ENCODE measurements at regions not wholly inside any gene's neighbourhood (a gene's known extent, or its start where the extent isn't known, plus 50 kb on each side); places are given as distances from the start of the nearest gene placed in this dataset.
"Not testable (repeated sequence)": the region's sequence is repeated elsewhere in the genome, so short reads cannot be mapped to it uniquely, and the experiment has no call there.

- DNase-seq (ENCODE audit: low spot score) = no peak
Observed at GRCh38 chr15:69921626-69922619, 175.8 kb downstream of the TLE3 start.

GRCh38 chr15:69924531-69924930, 173.2 kb downstream of the TLE3 start:
- no peak for DNase-seq (ENCODE audit: low spot score)

GRCh38 chr15:69926006-69926405, 171.7 kb downstream of the TLE3 start:
- no peak for DNase-seq (ENCODE audit: low spot score)

GRCh38 chr15:69926721-69927120, 171.0 kb downstream of the TLE3 start:
- DNase-seq (ENCODE audit: low spot score) = no peak

GRCh38 chr15:69928890-69929289, 168.8 kb downstream of the TLE3 start:
- DNase-seq (ENCODE audit: low spot score) = not testable (repeated sequence)

GRCh38 chr15:69929905-69930630, 167.6 kb downstream of the TLE3 start:
- no peak for DNase-seq (ENCODE audit: low spot score)

GRCh38 chr15:69930754-69931153, 167.0 kb downstream of the TLE3 start:
- no peak for DNase-seq (ENCODE audit: low spot score)

- no peak for DNase-seq (ENCODE audit: low spot score)
Observed at GRCh38 chr15:69931156-69931555, 166.6 kb downstream of the TLE3 start.

GRCh38 chr15:69934607-69935006, 163.1 kb downstream of the TLE3 start:
- DNase-seq (ENCODE audit: low spot score) = no peak

GRCh38 chr15:69939513-69940440, 157.9 kb downstream of the TLE3 start:
- no peak for DNase-seq (ENCODE audit: low spot score)

GRCh38 chr15:69940441-69941300, 157.0 kb downstream of the TLE3 start:
- DNase-seq (ENCODE audit: low spot score) = no peak

- no peak for DNase-seq (ENCODE audit: low spot score)
Observed at GRCh38 chr15:69941301-69941605, 156.5 kb downstream of the TLE3 start.

- no peak for DNase-seq (ENCODE audit: low spot score)
Observed at GRCh38 chr15:69941706-69942495, 155.8 kb downstream of the TLE3 start.

GRCh38 chr15:69943637-69944036, 154.1 kb downstream of the TLE3 start:
- no peak for DNase-seq (ENCODE audit: low spot score)

- DNase-seq (ENCODE audit: low spot score) = no peak
Observed at GRCh38 chr15:69945729-69946128, 152.0 kb downstream of the TLE3 start.

- no peak for DNase-seq (ENCODE audit: low spot score)
Observed at GRCh38 chr15:69946870-69947269, 150.8 kb downstream of the TLE3 start.

- no peak for DNase-seq (ENCODE audit: low spot score)
Observed at GRCh38 chr15:69947394-69947793, 150.3 kb downstream of the TLE3 start.

GRCh38 chr15:69949485-69949884, 148.2 kb downstream of the TLE3 start:
- no peak for DNase-seq (ENCODE audit: low spot score)

GRCh38 chr15:69951256-69951897, 146.3 kb downstream of the TLE3 start:
- no peak for DNase-seq (ENCODE audit: low spot score)
